Stimulated activated CD4-positive, alpha-beta T cell treated with anti-CD3 and anti-CD28 coated beads, Interleukin-4, amount 100 ng/mL, for 48 hours (primary cell): ENCODE measurements at regions not wholly inside any gene's neighbourhood (a gene's known extent, or its start where the extent isn't known, plus 50 kb on each side); places are given as distances from the start of the nearest gene placed in this dataset.

ENCODE experiments used
- DNase-seq, 2 donors: peaks; one replicate each; pipeline ENCODE4 v3.0.0-alpha.2; 2020; ENCODE audit warnings: low read depth in 2 of 2

DNA sequence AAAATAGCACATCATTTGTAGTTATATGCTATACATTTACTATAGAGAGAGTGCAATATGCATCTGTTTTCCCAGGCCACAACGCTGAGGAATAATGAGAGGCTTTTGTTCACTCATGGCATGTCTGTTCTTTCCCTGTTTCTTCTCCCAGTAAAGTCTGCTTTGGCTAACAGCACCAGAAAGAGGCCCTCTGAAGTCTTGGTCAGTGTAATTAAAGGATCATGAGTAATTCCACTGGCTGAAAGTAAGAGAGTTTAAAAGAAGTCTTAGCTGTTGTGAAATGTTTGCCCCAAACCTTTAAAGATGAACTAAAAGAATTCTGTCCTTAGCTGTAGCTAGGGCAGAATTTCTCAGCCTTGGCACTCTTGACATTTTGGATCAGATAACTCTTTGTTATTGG is 228.8 kb downstream of the TLE4 start:
- DNase-seq: no peak

DNA sequence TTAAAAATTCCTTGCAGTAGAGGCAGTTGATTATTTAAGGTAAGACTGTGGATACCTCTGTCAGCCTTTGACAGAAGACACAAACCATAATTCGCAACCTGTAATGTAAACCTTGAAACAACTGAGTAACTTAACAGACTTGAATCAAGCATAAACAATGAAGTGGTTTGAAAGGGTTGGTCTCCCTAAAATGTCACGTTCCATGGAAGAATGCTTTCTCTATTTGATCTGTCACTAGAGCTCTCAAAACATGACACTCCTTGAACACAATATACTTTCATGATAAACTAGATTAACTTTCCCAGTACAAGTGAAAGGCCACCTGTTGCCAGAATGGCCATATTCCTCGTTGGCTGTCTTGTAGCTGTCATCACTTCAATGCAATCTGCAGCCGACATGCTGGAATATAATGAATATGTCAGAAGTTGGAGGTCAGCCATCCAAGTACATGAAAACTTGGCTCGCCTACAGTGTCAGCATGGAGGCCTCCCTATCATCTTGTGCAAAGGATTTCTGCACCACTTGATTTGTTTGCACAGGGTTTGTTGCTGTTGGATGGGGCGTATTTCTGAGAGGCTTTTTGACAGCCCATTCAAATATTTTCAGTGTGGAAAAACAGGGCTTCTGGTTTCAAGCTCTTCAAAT is 228.0 kb downstream of the TLE4 start:
- no peak for DNase-seq

DNA sequence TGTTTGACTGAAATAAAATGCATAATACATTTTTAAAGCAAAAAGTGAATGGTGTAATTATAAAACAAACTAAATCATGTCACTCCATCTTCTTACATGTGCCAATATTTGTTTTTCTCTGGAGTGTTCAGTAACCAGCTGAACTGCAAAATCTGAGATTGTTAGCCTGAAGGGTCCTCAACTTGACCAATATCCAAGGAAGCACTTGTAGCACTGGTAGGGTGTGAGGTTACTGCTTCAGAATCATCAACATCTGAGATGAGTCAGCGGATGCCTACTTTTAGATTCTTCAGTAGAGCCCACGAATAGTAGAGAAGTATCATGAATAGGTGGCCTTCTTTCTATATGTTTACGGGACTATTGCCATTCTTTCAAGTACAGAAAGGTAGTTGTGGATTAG is 226.7 kb downstream of the TLE4 start:
- DNase-seq: no peak

DNA sequence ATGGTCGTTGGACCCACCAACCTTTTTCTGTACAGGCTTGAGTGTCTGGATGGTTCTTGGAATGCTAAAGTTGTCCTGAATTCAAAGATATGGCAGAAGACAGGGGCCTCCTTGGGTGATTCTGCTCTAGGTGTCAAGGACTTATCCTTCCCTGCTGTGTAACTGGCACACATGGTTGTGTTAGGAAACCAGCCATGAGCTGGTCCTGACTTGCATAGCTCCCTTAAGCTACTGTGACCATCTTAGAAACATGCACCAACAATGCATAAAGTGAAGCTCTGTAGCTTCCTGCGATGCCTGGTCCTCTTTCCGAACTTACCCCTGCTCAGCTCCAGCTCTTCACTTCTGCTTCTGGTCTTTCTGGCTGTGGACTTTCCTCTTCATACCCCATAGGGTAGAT is 224.6 kb downstream of the TLE4 start:
- no peak for DNase-seq

DNA sequence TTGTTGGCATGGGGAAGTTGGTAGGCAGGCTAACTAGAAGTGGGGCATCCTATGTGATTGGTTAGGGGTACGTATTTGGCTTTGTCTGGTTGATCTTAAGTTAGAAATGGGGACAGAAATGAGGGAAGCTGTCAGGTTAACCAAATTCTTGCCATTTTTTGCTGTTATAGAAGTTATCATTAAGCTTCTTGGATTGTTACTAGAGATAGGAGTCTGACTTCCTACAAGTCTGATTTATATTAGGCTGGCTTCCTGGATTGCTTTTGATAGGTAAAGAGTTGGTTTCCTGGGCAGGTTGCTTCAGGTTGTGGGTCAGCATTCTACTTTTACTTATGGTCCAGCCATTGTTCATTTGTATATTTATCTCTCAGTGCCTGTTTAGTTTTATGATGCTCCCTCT is 216.9 kb downstream of the TLE4 start:
- DNase-seq: no peak

DNA sequence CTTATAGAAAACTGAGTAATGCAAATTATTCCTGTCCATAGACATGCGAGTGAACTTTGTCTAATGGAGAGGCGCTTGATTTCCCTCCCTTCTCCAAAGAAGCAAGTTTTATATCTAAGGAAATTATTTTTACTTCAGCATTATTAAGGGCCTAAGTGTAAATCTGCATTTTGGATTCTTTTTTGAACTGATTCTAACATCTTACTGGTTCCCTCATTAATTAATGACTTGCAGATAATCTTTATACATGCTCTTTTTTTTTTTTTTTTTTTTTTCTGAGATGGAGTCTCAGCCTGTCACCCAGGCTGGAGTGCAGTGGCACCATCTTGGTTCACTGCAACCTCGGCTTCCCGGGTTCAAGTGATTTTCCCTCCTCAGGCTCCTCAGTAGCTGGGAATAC is 209.5 kb downstream of the TLE4 start:
- no peak for DNase-seq

DNA sequence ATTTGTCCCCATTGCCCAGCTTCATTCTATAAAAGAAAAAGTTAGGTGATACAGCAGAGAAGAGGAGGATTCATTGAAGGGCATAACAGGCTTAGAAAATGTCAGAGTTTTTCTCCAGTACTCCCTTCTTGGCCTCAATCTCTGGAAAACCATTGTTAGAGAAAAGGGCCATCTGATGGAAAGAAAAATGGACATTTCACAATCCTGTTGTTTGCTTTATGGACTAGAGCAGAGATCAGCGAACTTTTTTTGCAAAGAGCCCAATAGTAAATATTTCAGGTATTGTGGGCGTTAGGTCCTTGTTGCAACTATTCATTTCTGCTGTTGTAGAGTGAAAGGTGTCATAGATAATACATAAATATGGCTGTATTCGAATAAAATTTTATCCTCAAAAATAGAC is 208.8 kb downstream of the TLE4 start:
- no peak for DNase-seq

DNA sequence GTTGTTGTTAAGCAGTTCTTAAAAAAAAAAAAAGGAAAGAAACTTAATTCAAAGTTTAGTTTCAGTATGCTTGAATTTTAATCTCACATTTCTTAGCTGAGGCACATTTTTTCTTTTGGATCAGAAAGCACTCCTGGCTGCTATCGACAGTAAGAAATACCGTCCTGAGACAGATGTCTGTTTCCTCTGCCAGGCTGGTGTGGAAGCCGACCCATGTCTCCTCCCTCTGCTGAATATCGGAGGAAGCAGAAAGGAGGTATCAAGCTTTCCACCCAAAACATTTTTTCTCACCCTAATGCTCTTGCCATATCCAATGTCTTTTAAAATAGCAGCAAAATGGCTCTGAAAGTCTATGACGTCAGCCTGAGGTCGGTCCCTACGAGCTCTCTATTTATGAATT is 208.1 kb downstream of the TLE4 start:
- no peak for DNase-seq

DNA sequence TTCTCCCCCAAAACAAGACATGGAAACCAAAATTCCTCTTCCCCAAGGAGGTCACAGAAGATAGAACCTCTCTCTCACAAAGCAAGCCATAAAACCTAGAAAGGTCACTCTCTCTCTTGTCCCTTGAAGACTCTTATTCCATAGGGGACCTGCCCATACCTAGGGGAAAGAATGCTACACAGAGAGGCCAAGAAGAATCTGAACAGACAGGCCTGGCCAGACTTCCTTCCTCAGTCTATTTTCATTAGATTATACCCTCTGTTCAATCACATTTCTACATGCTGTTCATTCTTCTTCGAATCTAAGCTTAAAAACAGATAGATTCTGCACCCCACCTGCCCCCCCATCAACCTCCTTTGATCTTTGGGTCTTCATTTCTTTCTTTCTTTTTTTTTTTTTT is 206.8 kb downstream of the TLE4 start:
- DNase-seq: no peak

DNA sequence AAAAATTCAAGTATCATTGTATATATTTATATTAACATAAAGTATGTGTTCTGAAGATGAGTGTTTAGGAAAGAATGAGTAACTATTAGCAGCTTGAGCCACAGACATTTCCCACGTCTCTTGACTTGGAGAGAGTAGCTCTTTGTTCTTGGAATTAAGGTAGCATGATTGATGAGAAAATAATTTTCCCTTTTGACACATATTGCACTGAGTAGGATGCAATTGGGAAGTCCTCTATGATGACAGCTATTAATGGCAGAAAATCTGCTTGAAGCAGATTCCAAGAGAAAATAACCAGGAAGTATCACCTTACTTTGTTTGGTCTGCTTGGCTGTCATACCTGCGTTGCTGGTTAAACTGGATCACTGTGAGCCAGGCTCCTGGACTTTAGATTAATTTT is 204.8 kb downstream of the TLE4 start:
- DNase-seq: no peak
